SU-DHL-6 (cell line): ENCODE measurements at regions not wholly inside any gene's neighbourhood (a gene's known extent, or its start where the extent isn't known, plus 50 kb on each side); places are given as distances from the start of the nearest gene placed in this dataset.

ENCODE experiments used
- H2AFZ ChIP-seq: fragments of 200-600 bp; sonication (generic); 2 replicates; pipeline ENCODE4 v1.6.1; 2014; ENCODE audit warnings: low read depth, mild to moderate bottlenecking, moderate library complexity, mixed read lengths, antibody characterized with exemption, low read length; ENCODE audit not compliant: severe bottlenecking
- H3F3A ChIP-seq: fragments of 200-600 bp; shearing (Covaris generic); 2 replicates; pipeline ENCODE4 v1.6.0; 2016; ENCODE audit warnings: antibody characterized with exemption, mild to moderate bottlenecking; ENCODE audit not compliant: insufficient read depth
- H3K27ac ChIP-seq: fragments of 200-600 bp; sonication (generic); 2 replicates; pipeline ENCODE4 v1.5.1; 2016; ENCODE audit warnings: low read depth, mild to moderate bottlenecking, low read length, moderate library complexity, mixed read lengths
- H3K27me3 ChIP-seq: fragments of 200-600 bp; sonication (generic), shearing (Covaris generic); 2 replicates; pipeline ENCODE4 v1.6.0; 2014; ENCODE audit warnings: mild to moderate bottlenecking, low read length
- H3K36me3 ChIP-seq: fragments of 200-600 bp; sonication (generic); 2 replicates; pipeline ENCODE4 v1.6.1; 2014; ENCODE audit warnings: mild to moderate bottlenecking, low read length, mixed read lengths
- H3K4me2 ChIP-seq: fragments of 300-600, 200-600 bp; shearing (Covaris generic), sonication (generic); 2 replicates; pipeline ENCODE4 v1.6.0; 2014; ENCODE audit warnings: low read length, low read depth, mild to moderate bottlenecking; ENCODE audit not compliant: poor library complexity, severe bottlenecking
- H3K4me3 ChIP-seq: fragments of 200-600 bp; sonication (generic); 2 replicates; pipeline ENCODE4 v1.5.1; 2014; ENCODE audit warnings: antibody characterized with exemption, low read length, mild to moderate bottlenecking, mixed read lengths; ENCODE audit not compliant: insufficient read depth, poor library complexity, severe bottlenecking
- H3K79me2 ChIP-seq: fragments of 200-600 bp; sonication (generic); 2 replicates; pipeline ENCODE4 v1.6.1; 2014; ENCODE audit warnings: mild to moderate bottlenecking, low read length, moderate library complexity; ENCODE audit not compliant: insufficient read depth
- H3K9ac ChIP-seq: fragments of 200-600 bp; sonication (generic); 2 replicates; pipeline ENCODE4 v1.7.0; 2014; ENCODE audit warnings: mild to moderate bottlenecking, low read length
- H3K9me2 ChIP-seq: fragments of 200-600 bp; sonication (generic); replicated peaks from 2 replicates; pipeline ENCODE4 v1.6.1; 2014; ENCODE audit warnings: low read length; ENCODE audit not compliant: insufficient read depth
- H3K9me3 ChIP-seq: fragments of 200-600 bp; sonication (generic); 2 replicates; pipeline ENCODE4 v1.6.1; 2014; ENCODE audit warnings: low read length, mixed read lengths; ENCODE audit not compliant: insufficient read depth
- H4K20me1 ChIP-seq: fragments of 200-600 bp; sonication (generic); 2 replicates; pipeline ENCODE4 v1.6.1; 2014; ENCODE audit warnings: low read depth, mild to moderate bottlenecking, antibody characterized with exemption, low read length, moderate library complexity, mixed read lengths
- EZH2phosphoT487 ChIP-seq: fragments of 200-600 bp; sonication (generic), shearing (Covaris generic); conservative IDR thresholded peaks from 2 replicates; pipeline ENCODE4 v1.6.1; 2018; ENCODE audit warnings: mild to moderate bottlenecking, antibody characterized with exemption, low read length, moderate library complexity, mixed read lengths
- TF ChIP-seq, protein P1 (sequence below): fragments of 200-600 bp; sonication (generic); IDR thresholded peaks from one replicate; pipeline ENCODE4 v1.5.1; 2017; ENCODE audit warnings: antibody characterized with exemption, mild to moderate bottlenecking, low read length, moderate library complexity; ENCODE audit not compliant: insufficient read depth, poor library complexity, severe bottlenecking

- Histone ChIP-seq H3K9ac (no peak overlapping the region), H3K9me3 (no peaks in the 10 kb centered on the region), H3K4me3 (no peak overlapping the region), H3K9me2 (no peaks in the 10 kb centered on the region), H3K27me3 (no peaks in the 10 kb centered on the region), H3K27ac (no peak overlapping the region), H2AFZ (no peak overlapping the region), H4K20me1 (no peaks in the 10 kb centered on the region), H3F3A (no peaks in the 10 kb centered on the region), H3K36me3 (no peaks in the 10 kb centered on the region), H3K79me2 (no peaks in the 10 kb centered on the region), H3K4me2 (no peak overlapping the region)
- TF ChIP-seq, protein P1, sequence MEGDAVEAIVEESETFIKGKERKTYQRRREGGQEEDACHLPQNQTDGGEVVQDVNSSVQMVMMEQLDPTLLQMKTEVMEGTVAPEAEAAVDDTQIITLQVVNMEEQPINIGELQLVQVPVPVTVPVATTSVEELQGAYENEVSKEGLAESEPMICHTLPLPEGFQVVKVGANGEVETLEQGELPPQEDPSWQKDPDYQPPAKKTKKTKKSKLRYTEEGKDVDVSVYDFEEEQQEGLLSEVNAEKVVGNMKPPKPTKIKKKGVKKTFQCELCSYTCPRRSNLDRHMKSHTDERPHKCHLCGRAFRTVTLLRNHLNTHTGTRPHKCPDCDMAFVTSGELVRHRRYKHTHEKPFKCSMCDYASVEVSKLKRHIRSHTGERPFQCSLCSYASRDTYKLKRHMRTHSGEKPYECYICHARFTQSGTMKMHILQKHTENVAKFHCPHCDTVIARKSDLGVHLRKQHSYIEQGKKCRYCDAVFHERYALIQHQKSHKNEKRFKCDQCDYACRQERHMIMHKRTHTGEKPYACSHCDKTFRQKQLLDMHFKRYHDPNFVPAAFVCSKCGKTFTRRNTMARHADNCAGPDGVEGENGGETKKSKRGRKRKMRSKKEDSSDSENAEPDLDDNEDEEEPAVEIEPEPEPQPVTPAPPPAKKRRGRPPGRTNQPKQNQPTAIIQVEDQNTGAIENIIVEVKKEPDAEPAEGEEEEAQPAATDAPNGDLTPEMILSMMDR = no peak
- no peak for TF ChIP-seq EZH2phosphoT487
Observed at GRCh38 chr2:221166292-221166691, 405.8 kb downstream of the EPHA4 start.

DNA sequence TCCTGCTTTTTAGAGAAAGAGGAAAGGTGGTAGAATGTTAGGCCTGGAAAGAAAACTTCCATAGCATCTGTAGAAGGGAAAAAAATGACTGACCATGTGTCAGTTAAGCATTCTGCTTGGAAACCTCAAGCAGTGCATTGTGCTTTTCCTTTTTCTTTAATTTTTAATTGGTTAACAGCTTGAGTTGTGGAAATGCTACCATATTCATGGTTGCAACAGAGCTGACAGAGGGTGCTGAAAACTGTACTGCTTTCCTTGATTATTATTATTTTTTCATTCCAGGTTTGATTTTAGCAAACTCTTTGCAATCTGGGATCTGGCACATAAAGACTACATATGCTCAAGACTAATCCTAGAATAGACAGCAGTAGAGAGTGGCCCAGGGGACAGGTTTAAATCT is 404.5 kb downstream of the EPHA4 start:
- Histone ChIP-seq H3K9me3 (no peaks in the 10 kb centered on the region), H3K4me3 (no peak overlapping the region), H3K79me2 (no peaks in the 10 kb centered on the region), H3K27ac (no peak overlapping the region), H4K20me1 (no peaks in the 10 kb centered on the region), H3F3A (no peaks in the 10 kb centered on the region), H3K4me2 (no peak overlapping the region), H3K27me3 (no peaks in the 10 kb centered on the region), H3K9me2 (no peaks in the 10 kb centered on the region), H3K9ac (no peak overlapping the region), H3K36me3 (no peaks in the 10 kb centered on the region), H2AFZ (no peak overlapping the region)
- TF ChIP-seq, protein P1 = no peak
- TF ChIP-seq EZH2phosphoT487 = no peak

DNA sequence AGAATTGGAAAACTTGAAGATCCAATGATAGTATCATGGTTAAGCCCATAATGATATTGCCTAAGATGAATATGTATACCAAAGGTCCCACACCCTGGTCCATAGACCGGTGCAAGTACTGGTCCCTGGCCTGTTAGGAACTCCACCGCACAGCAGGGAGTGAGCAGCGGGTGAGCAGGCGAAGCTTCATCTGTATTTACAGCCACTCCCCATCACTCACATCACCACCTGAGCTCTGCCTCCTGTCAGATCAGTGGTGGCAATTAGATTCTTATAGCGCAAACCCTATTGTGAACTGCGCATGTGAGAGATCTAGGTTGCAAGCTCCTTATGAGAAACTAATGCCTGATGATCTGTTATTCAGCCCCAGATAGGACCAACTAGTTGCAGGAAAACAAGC is 402.4 kb downstream of the EPHA4 start:
- Histone ChIP-seq H3K4me2 (no peak overlapping the region), H3K79me2 (no peaks in the 10 kb centered on the region), H3F3A (no peaks in the 10 kb centered on the region), H2AFZ (no peak overlapping the region), H3K9ac (no peak overlapping the region), H4K20me1 (no peaks in the 10 kb centered on the region), H3K9me3 (no peaks in the 10 kb centered on the region), H3K36me3 (no peaks in the 10 kb centered on the region), H3K27me3 (no peaks in the 10 kb centered on the region), H3K4me3 (no peak overlapping the region), H3K9me2 (no peaks in the 10 kb centered on the region), H3K27ac (no peak overlapping the region)
- TF ChIP-seq EZH2phosphoT487 = no peak
- TF ChIP-seq, protein P1 = no peak

DNA sequence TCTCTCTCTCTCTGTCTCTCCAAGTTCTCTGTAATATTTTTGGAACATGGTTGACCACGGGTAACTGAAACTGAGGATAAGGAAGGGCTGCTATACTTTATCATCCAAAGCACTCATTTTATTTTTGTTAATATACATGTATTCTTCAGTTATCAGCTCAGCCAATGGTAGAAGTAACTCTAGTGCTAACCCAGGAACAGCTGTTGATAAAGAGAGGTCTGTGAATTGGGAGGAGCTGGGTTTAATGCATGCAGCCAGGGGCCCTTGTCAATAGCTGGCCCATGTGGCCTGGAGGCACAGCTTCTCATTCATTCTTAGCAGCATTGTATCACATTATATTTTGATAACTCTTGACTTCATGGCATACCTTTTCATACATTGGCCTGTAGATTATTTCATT is 401.6 kb downstream of the EPHA4 start:
- no peak overlapping the region for H3K9ac ChIP-seq
- H3K27ac ChIP-seq = no peak overlapping the region
- H3K9me3 ChIP-seq = no peaks in the 10 kb centered on the region
- no peaks in the 10 kb centered on the region for H3K27me3 ChIP-seq
- no peak overlapping the region for H3K4me2 ChIP-seq
- no peaks in the 10 kb centered on the region for H3K79me2 ChIP-seq
- H2AFZ ChIP-seq = no peak overlapping the region
- TF ChIP-seq, protein P1 = no peak
- TF ChIP-seq EZH2phosphoT487 = no peak
- no peaks in the 10 kb centered on the region for H3K9me2 ChIP-seq
- no peak overlapping the region for H3K4me3 ChIP-seq
- no peaks in the 10 kb centered on the region for H4K20me1 ChIP-seq
- H3F3A ChIP-seq = no peaks in the 10 kb centered on the region
- no peaks in the 10 kb centered on the region for H3K36me3 ChIP-seq
